AG04450 (cell line): ENCODE measurements at regions not wholly inside any gene's neighbourhood (a gene's known extent, or its start where the extent isn't known, plus 50 kb on each side); places are given as distances from the start of the nearest gene placed in this dataset.
A peak's percentile ranks its signal among the peaks of the same experiment; 100 is the strongest.

Experiments
- CTCF ChIA-PET: fragments of 300-600, 350-600 bp; formaldehyde crosslinking; extraction: SDS; loops from one replicate; lab custom pipeline; 2022; ENCODE audit warnings: antibody characterized with exemption, inconsistent platforms; lab: Charles Lee
- POLR2A ChIA-PET: fragments of 350-600 bp; formaldehyde crosslinking; extraction: SDS; loops from one replicate; lab custom pipeline; 2021; ENCODE audit warnings: antibody characterized with exemption, inconsistent platforms; lab: Yijun Ruan, JAX
- DNase-seq: peaks from one replicate; pipeline ENCODE4 v3.0.0-alpha.2; 2011; ENCODE audit warnings: low read depth, low spot score
- H3K27ac ChIP-seq: one replicate; pipeline ENCODE4 v1.5.1; 2012; ENCODE audit warnings: low read depth, low read length, control low read depth
- H3K27me3 ChIP-seq: one replicate; pipeline ENCODE4 v1.6.0; 2012; ENCODE audit warnings: low read length; ENCODE audit not compliant: control insufficient read depth, insufficient read depth
- H3K4me3 ChIP-seq: 2 replicates; pipeline ENCODE4 v1.5.1; 2011; ENCODE audit warnings: mild to moderate bottlenecking, low read depth, low read length, control low read depth
- H3K9me3 ChIP-seq: 2 replicates; pipeline ENCODE4 v1.5.1; 2012; ENCODE audit warnings: low read length; ENCODE audit not compliant: control insufficient read depth, insufficient read depth
- CTCF ChIP-seq: IDR thresholded peaks from 2 replicates; pipeline ENCODE4 v1.5.1; 2011; ENCODE audit warnings: low read depth, low read length, control low read depth, inconsistent platforms

DNA sequence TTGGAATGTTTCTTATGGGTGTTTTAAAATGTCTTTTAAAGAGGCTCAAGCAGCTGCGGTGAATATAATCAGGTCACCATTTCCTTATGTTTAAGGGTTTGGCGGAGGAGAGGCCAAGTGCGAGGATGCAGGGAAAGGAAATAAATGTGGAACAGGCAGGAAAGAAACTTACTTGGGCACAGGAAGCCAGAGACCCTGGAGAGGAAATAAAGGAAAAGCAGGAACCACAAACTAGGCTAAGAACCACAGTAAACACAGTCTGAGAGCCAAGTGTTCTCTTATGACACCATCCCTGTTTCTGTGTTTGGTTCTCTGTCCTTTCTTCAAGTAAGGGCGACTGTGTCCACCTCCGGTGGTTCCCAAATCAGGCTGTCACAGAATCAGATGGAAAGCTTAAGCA lies 166.5 kb downstream of the C9orf152 start:
- H3K27ac ChIP-seq = peak overlapping the region; percentile 0
- CTCF ChIA-PET = no interaction called here
- POLR2A ChIA-PET = no interaction called here
- DNase-seq = no peak
- no peaks in the 10 kb centered on the region for H3K9me3 ChIP-seq
- H3K4me3 ChIP-seq = no peak overlapping the region
- no peak for TF ChIP-seq CTCF
- H3K27me3 ChIP-seq = no peaks in the 10 kb centered on the region

- POLR2A ChIA-PET = no interaction called here
- no peak for TF ChIP-seq CTCF
- Histone ChIP-seq H3K27me3 (no peaks in the 10 kb centered on the region), H3K9me3 (no peaks in the 10 kb centered on the region; the same call in 1 of the 2 replicates), H3K27ac (no peak overlapping the region), H3K4me3 (no peak overlapping the region)
- CTCF ChIA-PET = no interaction called here
- DNase-seq = no peak
Measured at GRCh38 chr9:110047232-110047954, 160.6 kb downstream of the C9orf152 start.

DNA sequence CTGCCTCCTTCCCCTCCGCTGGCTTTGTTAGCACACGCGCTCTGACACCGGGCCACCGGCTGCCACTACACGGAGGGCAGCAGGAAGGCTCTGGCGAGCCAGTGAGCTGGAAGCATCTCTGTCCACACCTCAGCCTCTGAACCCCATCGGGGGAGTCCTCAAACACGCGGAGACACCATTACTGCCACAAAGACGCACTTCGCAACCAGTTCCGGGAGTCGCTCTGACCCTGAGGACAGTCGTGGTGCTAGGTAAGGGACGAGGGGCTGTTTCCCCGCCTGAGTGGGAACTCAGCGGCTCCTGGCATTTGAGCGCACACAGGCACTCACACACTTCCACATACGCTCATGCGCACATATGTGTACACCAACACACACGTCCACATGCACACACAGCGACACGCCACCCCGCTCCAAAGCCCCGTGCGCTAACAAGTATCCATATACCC lies 160.0 kb downstream of the C9orf152 start:
- no peaks in the 10 kb centered on the region; the same call in 1 of the 2 replicates for H3K9me3 ChIP-seq
- H3K27ac ChIP-seq = no peak overlapping the region
- POLR2A ChIA-PET = interaction anchor here (1.9 kb wide), 1 partner anchor 77 kb away, joined by 6 read pairs; no protein-coding TSS in a partner anchor
- H3K27me3 ChIP-seq = no peaks in the 10 kb centered on the region
- peak overlapping the region; percentile 93 for H3K4me3 ChIP-seq
- TF ChIP-seq CTCF = no peak
- DNase-seq = no peak
- CTCF ChIA-PET = no interaction called here

DNA sequence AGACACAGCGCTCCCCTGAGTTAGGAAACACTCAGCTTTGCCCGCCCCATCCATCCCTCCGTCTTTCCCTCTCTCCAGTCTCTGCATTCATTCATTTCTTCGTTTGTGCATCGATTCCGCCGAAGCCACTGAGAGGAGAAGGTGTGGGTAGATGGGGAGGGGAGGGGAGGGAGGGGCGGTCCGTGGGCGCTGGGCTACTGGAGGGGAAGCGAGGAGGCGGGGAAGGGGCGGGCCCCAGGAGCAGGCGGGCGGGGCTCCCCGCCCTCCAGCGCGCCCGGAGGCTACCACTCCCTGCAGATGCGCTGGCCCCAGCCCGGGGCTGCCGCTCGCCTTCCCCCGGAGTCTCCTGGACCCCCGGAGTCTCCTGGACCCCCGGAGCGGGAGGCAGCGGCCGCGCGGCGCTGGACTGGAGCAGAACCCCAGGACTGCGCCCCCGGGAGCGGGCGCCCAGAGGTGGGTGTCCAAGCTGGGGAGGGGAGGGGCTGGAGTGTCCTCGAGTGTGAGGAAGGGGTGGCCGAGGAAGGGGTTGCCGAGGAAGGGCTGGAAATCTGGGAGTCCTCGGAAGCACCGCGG lies 159.5 kb downstream of the C9orf152 start:
- DNase-seq = no peak
- POLR2A ChIA-PET = interaction anchor here (1.0 to 1.9 kb wide), 4 partner anchors 77 to 141 kb away, joined by 3 to 6 read pairs (median 4); no protein-coding TSS in a partner anchor
- CTCF ChIA-PET = no interaction called here
- peak overlapping the region; percentile 93 for H3K4me3 ChIP-seq
- TF ChIP-seq CTCF = no peak
- H3K27me3 ChIP-seq = no peaks in the 10 kb centered on the region
- H3K9me3 ChIP-seq = no peaks in the 10 kb centered on the region; the same call in 1 of the 2 replicates
- peak overlapping the region; percentile 82 for H3K27ac ChIP-seq
